HL-60 (cell line): ENCODE measurements at regions not wholly inside any gene's neighbourhood (a gene's known extent, or its start where the extent isn't known, plus 50 kb on each side); places are given as distances from the start of the nearest gene placed in this dataset.

Experiments
- CTCF ChIP-seq: IDR thresholded peaks from one replicate; pipeline ENCODE4 v1.5.1; 2011; ENCODE audit warnings: low read length, control low read depth, inconsistent platforms; ENCODE audit not compliant: insufficient read depth
- POLR2AphosphoS5 ChIP-seq: IDR thresholded peaks from 2 replicates; pipeline ENCODE4 v1.6.1; 2012; ENCODE audit warnings: low read depth
- REST ChIP-seq: IDR thresholded peaks from 2 replicates; pipeline ENCODE4 v1.6.1; 2012; ENCODE audit warnings: low read depth; ENCODE audit not compliant: insufficient replicate concordance
- SPI1 ChIP-seq: IDR thresholded peaks from 2 replicates; pipeline ENCODE4 v1.6.1; 2012; ENCODE audit warnings: low read depth, mild to moderate bottlenecking, borderline replicate concordance

GRCh38 chr5:123856766-123857165, 344.8 kb downstream of the CSNK1G3 start:
- TF ChIP-seq CTCF (no peak), POLR2AphosphoS5 (no peak), REST (no peak), SPI1 (no peak)
